Dendritic cell treated with granulocyte-macrophage colony-stimulating factor and Interleukin-4, amounts not matched to agents 40 ng/mL and 50 ng/mL, for 4 days (primary cell): ENCODE measurements at regions not wholly inside any gene's neighbourhood (a gene's known extent, or its start where the extent isn't known, plus 50 kb on each side); places are given as distances from the start of the nearest gene placed in this dataset.

ENCODE experiments used
- H3K27ac Mint-ChIP-seq: one replicate; pipeline ENCODE4 v1.8.0; 2022; ENCODE audit warnings: mild to moderate bottlenecking, mixed read lengths
- H3K27me3 Mint-ChIP-seq: one replicate; pipeline ENCODE4 v1.8.0; 2022; ENCODE audit warnings: mild to moderate bottlenecking, mixed read lengths
- H3K36me3 Mint-ChIP-seq: one replicate; pipeline ENCODE4 v1.8.0; 2022; ENCODE audit warnings: low read depth, mixed read lengths
- H3K4me1 Mint-ChIP-seq: one replicate; pipeline ENCODE4 v1.8.0; 2022; ENCODE audit warnings: low read depth, mixed read lengths
- H3K4me3 Mint-ChIP-seq: one replicate; pipeline ENCODE4 v1.8.0; 2022; ENCODE audit warnings: mild to moderate bottlenecking, moderate library complexity, mixed read lengths
- H3K9me3 Mint-ChIP-seq: one replicate; pipeline ENCODE4 v1.8.0; 2022; ENCODE audit warnings: mixed read lengths
- intact Hi-C: fragments of 100-400 bp; cut with micrococcal nuclease; formaldehyde crosslinking; loops from one replicate; pipeline ENCODE4 v1.15.0; 2022

GRCh38 chr9:99578666-99579065 is 243.0 kb upstream of the NR4A3 start:
- no peaks in the 10 kb centered on the region for H3K27me3 Mint-ChIP-seq
- peak overlapping the region; percentile 10 for H3K27ac Mint-ChIP-seq
- H3K4me1 Mint-ChIP-seq, result peaks cover 56% of the 10 kb centered on the region
- H3K9me3 Mint-ChIP-seq, result peaks cover 12% of the 10 kb centered on the region
- H3K36me3 Mint-ChIP-seq, result no peaks in the 10 kb centered on the region
- H3K4me3 Mint-ChIP-seq, result no peak overlapping the region
- intact Hi-C loops, result no loop called here

DNA sequence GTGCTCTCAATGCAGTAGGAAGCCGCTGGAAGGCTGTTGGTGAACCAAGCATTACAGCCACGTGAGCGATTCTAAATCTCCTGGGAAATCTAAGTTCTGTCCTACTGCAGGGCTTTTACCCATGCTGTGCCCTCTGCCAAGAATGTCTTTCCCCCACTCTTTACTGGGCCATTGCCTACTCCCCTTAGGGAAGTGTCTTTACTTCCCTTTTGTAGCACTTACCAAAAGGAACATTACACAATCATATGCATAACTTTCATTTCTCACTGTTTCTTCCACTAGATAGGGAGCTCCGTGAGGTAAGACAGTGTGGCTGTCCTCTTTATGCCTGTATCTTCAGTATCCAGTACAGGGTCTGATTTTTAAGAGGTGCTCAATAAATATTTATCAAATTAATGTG is 241.7 kb upstream of the NR4A3 start:
- H3K4me3 Mint-ChIP-seq, result no peak overlapping the region
- H3K36me3 Mint-ChIP-seq, result no peaks in the 10 kb centered on the region
- H3K27me3 Mint-ChIP-seq, result no peaks in the 10 kb centered on the region
- peaks cover 56% of the 10 kb centered on the region for H3K4me1 Mint-ChIP-seq
- intact Hi-C loops, result loop anchor here (1.0 kb wide), 1 partner anchor 80 kb away; no protein-coding TSS in a partner anchor
- H3K27ac Mint-ChIP-seq, result peak overlapping the region; percentile 10
- H3K9me3 Mint-ChIP-seq, result peaks cover 12% of the 10 kb centered on the region

DNA sequence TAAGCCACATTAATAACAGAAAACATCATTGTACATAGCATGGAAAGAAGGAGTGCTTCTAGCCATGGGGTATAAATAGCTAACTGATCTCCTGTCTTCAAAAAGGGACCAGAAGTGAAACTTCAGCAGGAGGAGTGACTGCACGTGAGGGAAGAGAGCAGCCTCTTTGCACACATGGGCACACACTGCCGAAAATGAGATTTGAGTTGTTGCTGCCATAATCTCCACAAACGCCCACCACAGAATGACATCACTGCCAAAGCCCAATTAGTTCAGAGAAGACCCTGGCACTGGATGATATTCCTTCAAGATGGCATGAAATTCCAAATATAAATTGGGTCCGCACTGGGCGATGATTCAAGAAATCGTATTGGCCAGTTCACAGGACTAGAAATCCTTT is 238.9 kb upstream of the NR4A3 start:
- H3K27me3 Mint-ChIP-seq, result no peaks in the 10 kb centered on the region
- H3K4me1 Mint-ChIP-seq, result peaks cover 38% of the 10 kb centered on the region
- H3K27ac Mint-ChIP-seq, result no peak overlapping the region
- no peak overlapping the region for H3K4me3 Mint-ChIP-seq
- intact Hi-C loops, result no loop called here
- no peaks in the 10 kb centered on the region for H3K36me3 Mint-ChIP-seq
- peaks cover 12% of the 10 kb centered on the region for H3K9me3 Mint-ChIP-seq

- Mint-ChIP-seq H3K4me1 (peaks cover 20% of the 10 kb centered on the region), H3K27ac (no peak overlapping the region), H3K4me3 (no peak overlapping the region), H3K27me3 (no peaks in the 10 kb centered on the region), H3K36me3 (no peaks in the 10 kb centered on the region), H3K9me3 (no peaks in the 10 kb centered on the region)
- intact Hi-C loops, result loop anchor here (5.0 kb wide), 1 partner anchor 39 kb away; no protein-coding TSS in a partner anchor
Measured at GRCh38 chr9:99588299-99588698, 233.4 kb upstream of the NR4A3 start.

DNA sequence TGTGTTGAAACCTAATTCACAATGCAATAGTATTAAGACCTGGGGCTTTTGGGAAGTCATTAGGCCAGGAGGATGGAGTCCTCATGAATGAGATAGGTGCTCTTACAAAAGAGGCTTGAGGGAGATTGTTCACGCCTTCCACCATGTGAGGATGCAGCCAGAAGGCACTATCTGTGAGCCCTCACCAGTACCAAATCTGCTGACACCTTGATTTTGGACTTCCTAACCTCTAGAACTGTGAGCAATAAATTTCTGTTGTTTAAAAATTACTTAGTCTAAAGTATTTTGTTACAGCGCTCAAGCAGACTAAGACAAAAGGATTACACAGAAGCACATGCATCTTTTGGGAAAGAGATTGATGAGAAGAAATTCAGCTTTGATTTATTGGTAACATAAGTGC is 232.9 kb upstream of the NR4A3 start:
- H3K4me3 Mint-ChIP-seq, result no peak overlapping the region
- no peaks in the 10 kb centered on the region for H3K36me3 Mint-ChIP-seq
- no peaks in the 10 kb centered on the region for H3K27me3 Mint-ChIP-seq
- no peak overlapping the region for H3K27ac Mint-ChIP-seq
- peaks cover 25% of the 10 kb centered on the region for H3K4me1 Mint-ChIP-seq
- H3K9me3 Mint-ChIP-seq, result no peaks in the 10 kb centered on the region
- intact Hi-C loops, result loop anchor here (5.0 kb wide), 1 partner anchor 39 kb away; no protein-coding TSS in a partner anchor

DNA sequence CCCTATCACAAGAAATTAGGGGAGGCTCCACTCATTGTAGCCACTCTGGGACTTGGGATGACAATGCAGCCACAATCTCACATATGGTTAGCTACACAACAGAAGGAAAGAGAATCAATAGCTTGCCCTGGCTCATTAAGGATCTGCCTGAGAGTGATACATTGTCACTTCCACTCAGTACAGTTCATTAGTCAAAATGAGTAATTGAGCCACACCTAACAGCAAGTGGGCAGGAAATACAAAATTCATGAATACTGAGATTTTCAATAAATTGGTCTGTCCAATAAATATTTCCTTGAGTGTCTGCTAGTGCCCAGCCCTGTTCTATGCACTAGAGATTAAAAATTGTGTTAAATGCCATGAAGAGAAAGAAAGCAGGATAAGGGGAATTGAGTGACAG is 231.3 kb upstream of the NR4A3 start:
- no peaks in the 10 kb centered on the region for H3K36me3 Mint-ChIP-seq
- H3K27me3 Mint-ChIP-seq, result no peaks in the 10 kb centered on the region
- peak overlapping the region; percentile 96 for H3K27ac Mint-ChIP-seq
- H3K9me3 Mint-ChIP-seq, result no peaks in the 10 kb centered on the region
- no peak overlapping the region for H3K4me3 Mint-ChIP-seq
- intact Hi-C loops, result loop anchor here (10.0 kb wide), 1 partner anchor 156 kb away; no protein-coding TSS in a partner anchor
- peaks cover 36% of the 10 kb centered on the region for H3K4me1 Mint-ChIP-seq

DNA sequence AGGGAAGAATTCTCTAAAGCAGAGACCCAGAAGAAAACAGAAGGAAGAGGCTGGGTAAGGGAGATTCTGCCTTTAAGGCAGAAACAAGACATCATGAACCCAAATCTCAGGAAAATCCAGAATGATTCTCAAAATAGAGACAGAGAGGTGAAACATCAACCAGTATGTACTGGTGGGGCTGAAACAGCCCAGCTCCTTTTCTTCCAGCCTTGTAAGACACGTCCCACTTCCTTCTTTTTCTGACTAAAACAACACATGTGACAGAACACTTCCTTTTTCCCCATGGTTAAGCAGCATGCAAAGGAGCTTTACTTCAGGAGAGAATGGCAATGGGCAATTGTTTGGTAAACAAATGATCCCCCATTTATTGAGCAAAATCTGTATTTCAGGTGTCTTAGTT is 230.8 kb upstream of the NR4A3 start:
- intact Hi-C loops, result loop anchor here (10.0 kb wide), 1 partner anchor 156 kb away; no protein-coding TSS in a partner anchor
- Mint-ChIP-seq H3K36me3 (no peaks in the 10 kb centered on the region), H3K4me1 (peaks cover 41% of the 10 kb centered on the region), H3K27me3 (no peaks in the 10 kb centered on the region), H3K4me3 (no peak overlapping the region), H3K9me3 (no peaks in the 10 kb centered on the region), H3K27ac (peak overlapping the region; percentile 96)

- Mint-ChIP-seq H3K4me1 (peaks cover 47% of the 10 kb centered on the region), H3K36me3 (no peaks in the 10 kb centered on the region), H3K27me3 (no peaks in the 10 kb centered on the region), H3K27ac (peak overlapping the region; percentile 52), H3K4me3 (no peak overlapping the region), H3K9me3 (no peaks in the 10 kb centered on the region)
- intact Hi-C loops, result loop anchor here (10.0 kb wide), 1 partner anchor 157 kb away; no protein-coding TSS in a partner anchor
Measured at GRCh38 chr9:99591770-99592169, 229.9 kb upstream of the NR4A3 start.

DNA sequence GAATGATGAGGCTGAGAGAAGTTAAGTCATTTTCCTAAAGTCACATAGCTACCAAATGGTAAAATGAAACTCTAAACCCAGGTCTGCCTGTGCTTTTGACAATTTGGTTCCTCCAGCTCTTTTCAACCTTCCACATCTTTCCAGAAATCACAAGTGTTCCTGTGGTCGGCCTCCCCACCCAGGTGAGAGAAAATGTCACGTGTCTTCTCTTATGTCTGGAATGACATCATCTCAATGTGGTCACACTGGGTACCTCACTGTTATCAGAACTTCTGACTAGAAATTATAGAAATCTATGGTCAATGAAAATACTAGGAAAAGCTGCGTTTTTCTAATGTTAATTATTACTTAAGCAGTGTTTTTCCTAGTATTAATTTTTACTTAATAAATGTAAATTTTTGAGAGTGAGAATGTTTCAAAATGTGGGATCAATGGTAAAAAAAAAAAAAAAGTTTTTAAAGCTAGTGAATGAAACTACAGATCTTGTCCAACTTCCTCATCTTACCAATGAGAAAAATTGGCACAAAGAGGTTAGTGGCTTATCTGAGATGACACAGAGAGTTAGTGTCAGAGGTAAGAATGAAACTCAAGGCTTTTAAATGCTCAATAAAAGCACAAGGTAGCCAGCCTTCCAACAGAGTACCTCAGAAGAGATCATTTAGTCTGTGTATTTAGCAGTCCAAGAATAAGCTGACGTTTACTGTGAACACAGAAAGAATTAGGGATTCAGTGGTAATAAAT is 228.7 kb upstream of the NR4A3 start:
- Mint-ChIP-seq H3K27me3 (no peaks in the 10 kb centered on the region), H3K27ac (peak overlapping the region; percentile 50), H3K9me3 (no peaks in the 10 kb centered on the region), H3K36me3 (no peaks in the 10 kb centered on the region), H3K4me1 (peaks cover 52% of the 10 kb centered on the region), H3K4me3 (no peak overlapping the region)
- intact Hi-C loops, result loop anchor here (10.0 kb wide), 1 partner anchor 158 kb away; no protein-coding TSS in a partner anchor

DNA sequence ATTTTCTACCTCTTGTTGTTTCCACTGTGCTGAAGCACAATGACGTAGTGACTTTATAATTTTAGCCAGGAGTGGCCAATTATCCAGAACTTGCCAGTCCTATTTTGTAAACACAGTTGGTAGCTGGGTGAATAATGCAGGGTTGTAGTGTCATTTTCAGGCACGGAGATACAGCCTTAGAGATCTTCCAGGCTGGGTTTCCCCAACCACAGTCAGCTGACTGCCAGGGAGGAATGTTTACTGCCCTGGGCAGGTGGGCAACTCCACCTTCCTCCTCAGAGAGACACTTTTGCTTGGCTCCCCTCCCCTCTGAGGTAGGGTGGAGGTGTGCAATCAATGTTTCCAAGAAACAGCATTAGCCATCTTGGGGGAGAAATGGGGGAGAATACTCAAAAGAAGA is 228.1 kb upstream of the NR4A3 start:
- Mint-ChIP-seq H3K9me3 (no peaks in the 10 kb centered on the region), H3K36me3 (no peaks in the 10 kb centered on the region), H3K27ac (peak overlapping the region; percentile 50), H3K4me1 (peaks cover 52% of the 10 kb centered on the region), H3K4me3 (no peak overlapping the region), H3K27me3 (no peaks in the 10 kb centered on the region)
- intact Hi-C loops, result loop anchor here (10.0 kb wide), 1 partner anchor 159 kb away; no protein-coding TSS in a partner anchor

- Mint-ChIP-seq H3K36me3 (no peaks in the 10 kb centered on the region), H3K9me3 (no peaks in the 10 kb centered on the region), H3K27me3 (no peaks in the 10 kb centered on the region), H3K4me1 (peaks cover 52% of the 10 kb centered on the region), H3K27ac (peak overlapping the region; percentile 50), H3K4me3 (no peak overlapping the region)
- intact Hi-C loops, result loop anchor here (10.0 kb wide), 1 partner anchor 159 kb away; no protein-coding TSS in a partner anchor
Measured at GRCh38 chr9:99594056-99594780, 227.5 kb upstream of the NR4A3 start.

DNA sequence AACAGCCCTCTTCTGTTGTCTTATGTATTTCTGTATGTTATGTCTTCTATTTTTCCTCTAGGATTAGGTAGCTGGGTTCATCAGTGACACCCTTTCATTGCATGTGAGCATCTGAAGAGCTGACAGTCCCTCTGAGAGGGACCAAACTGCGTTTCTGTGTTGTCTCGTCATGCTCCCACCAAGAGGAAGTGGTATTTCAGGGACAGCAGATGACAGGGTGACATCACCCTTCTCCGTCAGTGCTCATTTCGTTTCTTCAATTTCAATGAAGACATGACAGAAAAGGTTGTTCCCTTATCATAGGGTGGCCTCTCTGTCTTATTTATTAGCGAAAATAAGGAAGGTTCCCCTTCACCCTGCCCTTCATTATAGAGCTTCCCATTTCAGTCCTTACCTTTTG is 225.9 kb upstream of the NR4A3 start:
- peaks cover 42% of the 10 kb centered on the region for H3K4me1 Mint-ChIP-seq
- H3K4me3 Mint-ChIP-seq, result no peak overlapping the region
- H3K27me3 Mint-ChIP-seq, result no peaks in the 10 kb centered on the region
- H3K36me3 Mint-ChIP-seq, result no peaks in the 10 kb centered on the region
- H3K9me3 Mint-ChIP-seq, result no peaks in the 10 kb centered on the region
- H3K27ac Mint-ChIP-seq, result peak overlapping the region; percentile 82
- intact Hi-C loops, result loop anchor here (5.0 to 10.0 kb wide), 2 partner anchors 161 to 227 kb away; partner anchors contain the start of gene NR4A3

DNA sequence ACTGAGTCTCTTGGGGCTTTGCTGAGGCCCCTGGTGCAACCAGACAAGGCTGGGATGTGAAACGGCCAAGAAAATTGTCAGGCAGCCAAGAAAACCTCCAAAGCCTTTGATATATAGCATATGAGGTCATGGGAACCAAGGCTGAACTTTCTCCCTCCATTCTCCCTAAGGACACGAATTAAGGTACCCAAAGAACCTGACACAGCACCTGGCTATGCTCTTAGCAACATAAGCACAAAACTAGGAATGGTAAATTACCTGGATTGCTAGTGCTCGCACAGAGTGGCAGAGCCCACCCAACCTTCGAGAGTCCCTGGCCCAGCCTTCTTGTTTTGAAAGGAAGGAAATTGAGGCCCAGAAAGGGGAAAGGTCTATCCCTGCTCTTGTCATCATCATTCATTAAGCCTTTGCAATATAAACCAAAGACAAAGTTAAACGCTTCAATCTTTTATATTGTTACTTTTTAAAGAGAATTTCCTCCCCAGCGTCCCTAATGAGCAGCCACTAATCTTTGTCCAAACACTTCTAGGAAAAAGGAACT is 220.0 kb upstream of the NR4A3 start:
- Mint-ChIP-seq H3K36me3 (no peaks in the 10 kb centered on the region), H3K4me1 (peaks cover 20% of the 10 kb centered on the region), H3K4me3 (no peak overlapping the region), H3K9me3 (peaks cover 8% of the 10 kb centered on the region), H3K27ac (no peak overlapping the region), H3K27me3 (peaks cover 2% of the 10 kb centered on the region)
- intact Hi-C loops, result no loop called here

GRCh38 chr9:99602854-99603253 is 218.8 kb upstream of the NR4A3 start:
- H3K36me3 Mint-ChIP-seq, result no peaks in the 10 kb centered on the region
- H3K9me3 Mint-ChIP-seq, result peaks cover 8% of the 10 kb centered on the region
- intact Hi-C loops, result no loop called here
- H3K27ac Mint-ChIP-seq, result peak overlapping the region; percentile 71
- H3K27me3 Mint-ChIP-seq, result peaks cover 2% of the 10 kb centered on the region
- no peak overlapping the region for H3K4me3 Mint-ChIP-seq
- peaks cover 19% of the 10 kb centered on the region for H3K4me1 Mint-ChIP-seq
